GM23248 (cell line): ENCODE measurements at regions not wholly inside any gene's neighbourhood (a gene's known extent, or its start where the extent isn't known, plus 50 kb on each side); places are given as distances from the start of the nearest gene placed in this dataset.
"Not testable (repeated sequence)": the region's sequence is repeated elsewhere in the genome, so short reads cannot be mapped to it uniquely, and the experiment has no call there.

ENCODE experiments used
- DNase-seq: peaks from one replicate; pipeline ENCODE4 v3.0.0-alpha.2; 2015
- H2AFZ ChIP-seq: fragments of 200-600 bp; sonication (generic); 2 replicates; pipeline ENCODE4 v1.6.1; 2016; ENCODE audit warnings: antibody characterized with exemption
- H3F3A ChIP-seq: fragments of 200-600 bp; sonication (generic); 2 replicates; pipeline ENCODE4 v1.6.1; 2016; ENCODE audit warnings: mild to moderate bottlenecking, antibody characterized with exemption, mixed run types; ENCODE audit not compliant: insufficient read depth
- H3K27ac ChIP-seq: fragments of 200-600 bp; sonication (generic); 2 replicates; pipeline ENCODE4 v1.5.1; 2016; ENCODE audit warnings: mild to moderate bottlenecking
- H3K27me3 ChIP-seq: fragments of 200-600 bp; sonication (generic); replicated peaks from 2 replicates; pipeline ENCODE4 v1.6.1; 2016; ENCODE audit warnings: mild to moderate bottlenecking; ENCODE audit not compliant: insufficient read depth
- H3K36me3 ChIP-seq: fragments of 200-600 bp; sonication (generic); 2 replicates; pipeline ENCODE4 v1.6.1; 2016; ENCODE audit warnings: low read depth, mild to moderate bottlenecking
- H3K4me1 ChIP-seq: fragments of 200-600 bp; sonication (generic); 2 replicates; pipeline ENCODE4 v1.6.1; 2016; ENCODE audit warnings: mild to moderate bottlenecking; ENCODE audit not compliant: insufficient read depth
- H3K4me2 ChIP-seq: fragments of 200-600 bp; sonication (generic); one replicate; pipeline ENCODE4 v1.6.1; 2016; ENCODE audit warnings: mild to moderate bottlenecking; ENCODE audit not compliant: unreplicated experiment
- H3K4me3 ChIP-seq: fragments of 200-600 bp; sonication (generic); 2 replicates; pipeline ENCODE4 v1.5.1; 2016; ENCODE audit warnings: mild to moderate bottlenecking
- H3K79me2 ChIP-seq: fragments of 200-600 bp; sonication (generic); 2 replicates; pipeline ENCODE4 v1.6.1; 2016; ENCODE audit warnings: mild to moderate bottlenecking; ENCODE audit not compliant: insufficient read depth
- H3K9ac ChIP-seq: fragments of 200-600 bp; sonication (generic); 2 replicates; pipeline ENCODE4 v1.6.1; 2016; ENCODE audit warnings: mild to moderate bottlenecking
- H3K9me2 ChIP-seq: fragments of 200-600 bp; sonication (generic); 2 replicates; pipeline ENCODE4 v1.6.1; 2016; ENCODE audit warnings: mixed run types, mild to moderate bottlenecking, moderate library complexity; ENCODE audit not compliant: insufficient read depth
- H3K9me3 ChIP-seq: fragments of 200-600 bp; sonication (generic); one replicate; pipeline ENCODE4 v1.6.1; 2017; ENCODE audit warnings: low read depth
- H4K20me1 ChIP-seq: fragments of 200-600 bp; sonication (generic); 2 replicates; pipeline ENCODE4 v1.6.0; 2016; ENCODE audit not compliant: insufficient read depth
- WGBS, 2 experiments: methylation state at CpG; one replicate each; pipeline ENCODE4 v1.1.6; 2015 to 2017; ENCODE audit warnings: low lambda C conversion rate in 2 of 2, low coverage in 1 of 2; ENCODE audit errors: missing lambda C conversion rate in 2 of 2; 5-methylcytosine and 5-hydroxymethylcytosine counted together
- in situ Hi-C: fragments of 300-500 bp; cut with MboI; formaldehyde crosslinking; loops from 2 replicates; pipeline ENCODE4 v1.15.0; 2020

DNA sequence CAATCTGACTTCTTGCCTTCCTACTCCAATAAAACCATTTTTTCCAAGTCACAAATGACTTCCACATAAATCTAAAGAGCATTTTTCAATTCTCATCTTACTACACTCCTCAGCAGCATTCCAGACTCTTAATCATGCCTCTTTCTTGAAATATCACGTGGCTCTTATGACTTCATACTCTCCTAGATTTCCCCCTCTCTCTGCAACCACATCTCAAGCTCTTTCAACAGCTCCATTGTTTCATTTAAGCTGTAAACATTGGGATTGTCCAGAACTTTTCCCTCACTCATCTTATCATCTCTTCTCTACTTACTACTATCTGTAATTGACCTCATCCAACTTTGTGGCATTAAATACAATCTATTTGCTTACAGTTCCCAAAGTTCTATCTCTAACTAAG, 170.6 kb upstream of the POMZP3 start:
- H3K9me2 ChIP-seq, H3K9me3 ChIP-seq, H3K27ac ChIP-seq, H3K27me3 ChIP-seq, H3K36me3 ChIP-seq, H3K4me2 ChIP-seq, in situ Hi-C loops, H3K9ac ChIP-seq, H4K20me1 ChIP-seq, H3K4me1 ChIP-seq, H2AFZ ChIP-seq, H3K4me3 ChIP-seq, H3F3A ChIP-seq, H3K79me2 ChIP-seq: not testable (repeated sequence)
- DNase-seq = peak; percentile 13
- 0% methylated on average over 1 of the region's 1 CpG for WGBS, 2 experiments

DNA sequence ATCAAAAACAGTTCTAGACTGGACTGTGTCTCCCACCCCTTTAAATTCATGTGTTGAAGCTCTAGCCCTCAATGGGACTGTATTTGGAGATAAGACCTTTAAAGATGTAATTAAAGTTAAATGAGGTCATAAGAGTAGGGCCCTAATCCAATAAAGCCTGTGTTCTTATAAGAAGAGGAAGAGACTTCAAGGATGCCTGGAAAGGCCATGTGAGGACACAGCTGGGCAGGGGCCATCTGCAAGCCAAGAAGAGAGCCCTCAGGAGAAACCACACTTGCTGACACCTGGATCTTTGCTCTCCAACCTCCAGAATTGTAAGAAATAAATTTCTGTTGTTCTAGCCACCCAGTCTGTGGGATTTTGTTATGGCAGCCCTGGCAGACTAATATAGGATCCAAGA, 153.6 kb upstream of the POMZP3 start:
- in situ Hi-C loops, H3K79me2 ChIP-seq, H4K20me1 ChIP-seq, H3K4me1 ChIP-seq, H3K27ac ChIP-seq, H3K4me3 ChIP-seq, H3K27me3 ChIP-seq, DNase-seq, H3K9ac ChIP-seq, H3K36me3 ChIP-seq, H3K9me2 ChIP-seq, H3K9me3 ChIP-seq, H3F3A ChIP-seq, H2AFZ ChIP-seq, H3K4me2 ChIP-seq: not testable (repeated sequence)

DNA sequence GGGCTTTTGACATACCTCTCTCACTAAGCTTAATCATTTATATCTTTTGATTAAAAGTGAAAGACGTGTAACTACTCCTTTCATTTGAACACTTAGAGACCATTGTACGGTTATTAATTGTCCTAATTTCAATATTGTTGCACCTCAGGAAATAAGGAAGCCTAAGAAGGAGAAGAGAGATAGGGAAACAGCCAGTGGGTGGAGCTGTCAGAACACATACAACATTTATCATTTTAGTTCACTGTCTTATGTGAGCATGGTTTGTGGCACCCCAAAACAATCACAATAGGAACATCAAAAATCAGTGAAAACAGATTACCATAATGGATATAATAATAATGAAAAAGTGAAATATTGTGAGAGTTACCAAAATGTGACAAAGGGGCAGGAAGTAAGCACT, 147.2 kb upstream of the POMZP3 start:
- H3K9ac ChIP-seq, H3K4me3 ChIP-seq, H3K4me1 ChIP-seq, H3K36me3 ChIP-seq, H3K27me3 ChIP-seq, H3K9me2 ChIP-seq, H3F3A ChIP-seq, H3K9me3 ChIP-seq, H3K4me2 ChIP-seq, in situ Hi-C loops, H3K27ac ChIP-seq, H3K79me2 ChIP-seq, H4K20me1 ChIP-seq, DNase-seq, H2AFZ ChIP-seq: not testable (repeated sequence)
- WGBS, 2 experiments = 46% methylated on average over 2 of the region's 2 CpGs

DNA sequence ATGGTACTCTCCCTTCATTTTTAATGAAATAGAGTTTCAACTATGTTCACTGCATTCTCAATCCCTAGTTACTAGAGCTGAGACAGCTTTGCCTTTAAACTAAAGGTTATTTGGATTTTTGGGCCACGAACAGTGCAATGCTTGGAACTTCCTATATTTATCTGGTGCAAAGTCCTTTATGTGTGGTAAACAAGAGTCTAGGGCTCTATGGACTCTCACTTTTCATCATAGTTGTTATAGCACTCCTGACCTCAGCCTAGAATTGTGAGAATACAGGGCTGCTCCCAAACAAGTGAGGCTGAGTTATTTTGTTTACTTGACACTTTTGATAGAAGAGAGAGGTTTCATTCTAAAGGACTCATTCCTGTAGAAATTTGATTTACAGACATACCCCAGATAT, 144.9 kb upstream of the POMZP3 start:
- H3K4me1 ChIP-seq, H3K9me3 ChIP-seq, H2AFZ ChIP-seq, H3K9me2 ChIP-seq, H3K27me3 ChIP-seq, H3K27ac ChIP-seq, H3K36me3 ChIP-seq, in situ Hi-C loops, DNase-seq, H3K4me2 ChIP-seq, H4K20me1 ChIP-seq, H3K4me3 ChIP-seq, H3K9ac ChIP-seq, H3F3A ChIP-seq, H3K79me2 ChIP-seq: not testable (repeated sequence)
- 28 to 37% methylated on average over 1 of the region's 1 CpG for WGBS, 2 experiments

DNA sequence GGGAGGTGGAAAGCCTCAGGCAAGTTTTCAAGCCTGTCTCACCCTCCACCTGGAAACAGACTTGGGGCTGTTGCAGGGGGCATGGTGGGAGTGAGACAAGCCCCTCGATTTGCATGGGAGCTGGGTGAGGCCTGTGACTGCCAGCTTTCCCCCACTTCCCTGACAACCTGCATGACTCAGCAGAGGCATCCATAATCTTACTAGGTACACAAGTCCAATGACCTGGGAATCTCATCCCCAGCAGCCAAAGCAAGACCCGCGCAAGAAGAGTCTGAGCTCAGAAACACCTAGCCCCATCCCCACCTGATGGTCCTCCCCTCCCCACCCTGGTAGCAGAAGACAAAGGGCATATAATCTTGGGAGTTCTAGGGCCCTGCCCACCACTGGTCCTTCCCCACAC, 136.9 kb upstream of the POMZP3 start:
- H3F3A ChIP-seq, H3K9ac ChIP-seq, H3K9me2 ChIP-seq, H3K27ac ChIP-seq, H3K27me3 ChIP-seq, H2AFZ ChIP-seq, in situ Hi-C loops, H3K79me2 ChIP-seq, H3K4me3 ChIP-seq, H3K9me3 ChIP-seq, H4K20me1 ChIP-seq, H3K36me3 ChIP-seq, DNase-seq, H3K4me2 ChIP-seq, H3K4me1 ChIP-seq: not testable (repeated sequence)
- 89 to 92% methylated on average over 2 of the region's 3 CpGs for WGBS, 2 experiments

DNA sequence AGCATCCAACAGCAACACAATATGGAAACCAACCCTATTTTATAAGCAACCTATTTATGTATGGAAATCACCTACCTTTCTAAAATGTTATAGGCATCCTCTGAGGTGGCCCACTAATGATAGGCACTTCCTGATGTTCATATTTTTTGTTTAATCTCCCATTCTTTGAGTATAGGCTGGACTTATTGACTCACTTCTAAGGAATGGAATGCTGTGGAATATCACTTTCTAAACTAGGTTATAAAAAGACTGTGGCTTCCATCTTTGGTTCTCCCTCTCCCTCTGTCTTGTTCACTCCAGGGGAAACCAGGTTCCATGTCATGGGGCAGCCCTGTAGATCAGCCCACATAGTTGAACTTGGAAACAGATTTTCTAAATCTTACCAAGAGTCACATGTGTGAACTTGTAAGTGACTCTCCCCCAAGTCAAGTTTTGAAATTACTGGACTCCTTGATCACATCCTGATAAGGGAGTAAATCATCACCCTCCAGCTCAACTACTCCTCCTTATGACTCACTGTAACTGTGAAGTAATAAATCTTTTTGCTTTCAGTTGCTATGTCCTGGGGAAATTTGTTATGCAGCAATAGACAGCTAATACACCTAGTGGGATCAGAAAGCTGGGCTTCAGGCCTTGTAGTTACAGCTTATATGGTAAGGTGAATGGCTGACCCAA, 133.6 kb upstream of the POMZP3 start:
- H3K27me3 ChIP-seq, H4K20me1 ChIP-seq, H3F3A ChIP-seq, H3K27ac ChIP-seq, H3K9me2 ChIP-seq, H3K36me3 ChIP-seq, H3K9me3 ChIP-seq, H3K79me2 ChIP-seq, H3K4me2 ChIP-seq, H3K9ac ChIP-seq, H3K4me3 ChIP-seq, DNase-seq, H2AFZ ChIP-seq, H3K4me1 ChIP-seq, in situ Hi-C loops: not testable (repeated sequence)

DNA sequence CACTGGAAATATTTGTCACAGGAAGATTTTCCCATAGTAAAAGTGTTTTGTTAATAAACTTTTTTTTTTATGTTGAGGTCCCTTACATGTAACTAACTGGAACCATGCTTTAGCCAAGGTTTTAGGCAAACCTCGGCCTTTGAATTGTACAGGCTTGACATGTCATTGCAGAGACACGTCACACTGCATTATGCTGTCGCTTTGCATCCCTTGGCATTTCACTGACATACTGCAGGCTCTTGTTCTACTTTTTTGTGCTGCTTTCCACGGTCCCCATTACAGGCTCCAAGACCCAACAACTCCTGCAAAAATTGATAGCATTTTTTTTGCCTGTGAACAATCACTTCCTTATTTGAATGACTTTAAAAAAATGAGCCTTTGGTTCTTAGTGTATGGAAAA, 112.5 kb upstream of the POMZP3 start:
- H3K79me2 ChIP-seq, H3K36me3 ChIP-seq, H3K9me2 ChIP-seq, H3K27me3 ChIP-seq, H3K9me3 ChIP-seq, H2AFZ ChIP-seq, H3K4me1 ChIP-seq, H3K4me3 ChIP-seq, H4K20me1 ChIP-seq, H3F3A ChIP-seq, in situ Hi-C loops, H3K27ac ChIP-seq, DNase-seq, H3K4me2 ChIP-seq, H3K9ac ChIP-seq: not testable (repeated sequence)
- WGBS, 2 experiments = 39 to 40% methylated on average over 4 of the region's 4 CpGs

DNA sequence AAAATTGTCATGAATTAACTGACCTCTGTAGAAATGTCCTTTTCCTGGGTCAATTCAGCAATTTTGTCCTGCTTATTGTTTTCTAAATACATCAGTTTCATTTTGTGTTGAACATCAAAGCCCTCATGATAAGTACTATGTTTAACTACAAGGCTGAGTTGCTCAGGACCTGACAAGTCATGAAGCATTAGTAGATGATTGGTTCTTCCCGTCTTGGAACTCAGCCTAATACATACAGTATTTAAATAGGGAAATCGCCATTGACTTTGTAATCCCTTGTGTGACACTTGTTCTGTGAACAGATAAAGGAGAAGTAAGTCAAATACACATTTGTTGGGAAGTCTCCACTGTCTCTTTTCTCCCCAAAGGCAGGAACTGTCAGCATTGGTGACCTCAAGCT, 109.6 kb upstream of the POMZP3 start:
- WGBS, 2 experiments = 7 to 33% methylated on average over 1 to 2 of the region's 2 CpGs
- H3K9ac ChIP-seq, H3K27ac ChIP-seq, H2AFZ ChIP-seq, H3K9me2 ChIP-seq, in situ Hi-C loops, H4K20me1 ChIP-seq, H3K4me1 ChIP-seq, H3K36me3 ChIP-seq, H3K79me2 ChIP-seq, H3K9me3 ChIP-seq, H3F3A ChIP-seq, H3K4me2 ChIP-seq, DNase-seq, H3K4me3 ChIP-seq, H3K27me3 ChIP-seq: not testable (repeated sequence)
